OCI-LY7 (cell line): ENCODE measurements at regions not wholly inside any gene's neighbourhood (a gene's known extent, or its start where the extent isn't known, plus 50 kb on each side); places are given as distances from the start of the nearest gene placed in this dataset.

Experiments
- EZH2phosphoT487 ChIP-seq: fragments of 200-600 bp; sonication (generic); IDR thresholded peaks from 2 replicates; pipeline ENCODE4 v1.6.1; 2018; ENCODE audit warnings: low read depth, borderline replicate concordance, mild to moderate bottlenecking, mixed run types, antibody characterized with exemption, low read length, moderate library complexity, mixed read lengths
- TF ChIP-seq, protein P1 (sequence below): fragments of 200-600 bp; sonication (generic); conservative IDR thresholded peaks from 2 replicates; pipeline ENCODE4 v1.5.1; 2014; ENCODE audit warnings: mild to moderate bottlenecking, antibody characterized with exemption, low read length, moderate library complexity, mixed read lengths

DNA sequence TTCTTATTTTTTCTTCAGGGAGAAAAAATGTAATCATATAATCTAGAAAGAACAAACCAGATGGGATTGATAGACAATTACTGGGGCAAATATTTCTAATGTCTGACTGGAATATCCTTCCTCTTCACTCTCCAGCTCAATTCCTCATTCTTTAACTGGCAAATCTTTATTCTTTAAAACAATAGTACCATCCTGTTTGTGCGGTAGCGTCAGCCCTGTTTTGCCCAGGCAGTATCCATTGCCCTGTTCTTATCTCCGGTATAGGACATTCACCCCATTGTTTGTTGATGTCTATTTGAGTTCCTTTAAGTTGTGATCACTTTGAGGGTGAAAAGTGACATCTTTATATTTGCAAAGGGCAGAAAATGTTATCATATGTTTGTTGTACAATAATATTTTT is 185.4 kb downstream of the POSTN start:
- TF ChIP-seq, protein P1, sequence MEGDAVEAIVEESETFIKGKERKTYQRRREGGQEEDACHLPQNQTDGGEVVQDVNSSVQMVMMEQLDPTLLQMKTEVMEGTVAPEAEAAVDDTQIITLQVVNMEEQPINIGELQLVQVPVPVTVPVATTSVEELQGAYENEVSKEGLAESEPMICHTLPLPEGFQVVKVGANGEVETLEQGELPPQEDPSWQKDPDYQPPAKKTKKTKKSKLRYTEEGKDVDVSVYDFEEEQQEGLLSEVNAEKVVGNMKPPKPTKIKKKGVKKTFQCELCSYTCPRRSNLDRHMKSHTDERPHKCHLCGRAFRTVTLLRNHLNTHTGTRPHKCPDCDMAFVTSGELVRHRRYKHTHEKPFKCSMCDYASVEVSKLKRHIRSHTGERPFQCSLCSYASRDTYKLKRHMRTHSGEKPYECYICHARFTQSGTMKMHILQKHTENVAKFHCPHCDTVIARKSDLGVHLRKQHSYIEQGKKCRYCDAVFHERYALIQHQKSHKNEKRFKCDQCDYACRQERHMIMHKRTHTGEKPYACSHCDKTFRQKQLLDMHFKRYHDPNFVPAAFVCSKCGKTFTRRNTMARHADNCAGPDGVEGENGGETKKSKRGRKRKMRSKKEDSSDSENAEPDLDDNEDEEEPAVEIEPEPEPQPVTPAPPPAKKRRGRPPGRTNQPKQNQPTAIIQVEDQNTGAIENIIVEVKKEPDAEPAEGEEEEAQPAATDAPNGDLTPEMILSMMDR: no peak
- no peak for TF ChIP-seq EZH2phosphoT487
